Ureter (tissue), 1 donor: ENCODE measurements at regions not wholly inside any gene's neighbourhood (a gene's known extent, or its start where the extent isn't known, plus 50 kb on each side); places are given as distances from the start of the nearest gene placed in this dataset.

Experiments
- DNase-seq: peaks from one replicate; pipeline ENCODE4 v3.0.0-alpha.2; 2020; ENCODE audit warnings: low spot score
- donor health status: DM: yes; HTN: yes; CAD: no.

- DNase-seq: no peak
These were observed 121.8 kb upstream of the WNT4 start for GRCh38 chr1:22264464-22265341.

DNA sequence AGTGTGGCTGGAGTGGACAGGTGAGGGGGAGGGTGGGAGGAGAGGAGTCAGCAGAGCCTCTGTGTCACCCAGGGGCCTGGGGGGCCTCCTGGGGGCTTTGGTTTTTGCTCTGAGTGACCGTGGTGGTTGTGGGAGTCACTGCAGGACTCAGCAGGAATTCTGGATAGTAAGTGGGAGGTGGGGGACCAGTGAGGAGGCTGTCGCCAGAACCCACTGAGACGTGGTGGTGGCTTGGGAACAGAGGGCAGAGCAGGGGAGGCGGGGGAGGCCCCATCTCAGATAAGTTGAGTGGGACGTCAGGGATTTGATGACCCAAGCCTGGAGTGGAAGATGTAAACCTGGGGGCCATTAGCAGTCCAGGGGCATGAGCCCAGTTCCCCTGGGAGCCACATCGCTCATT, 123.2 kb upstream of the WNT4 start:
- DNase-seq: no peak

DNA sequence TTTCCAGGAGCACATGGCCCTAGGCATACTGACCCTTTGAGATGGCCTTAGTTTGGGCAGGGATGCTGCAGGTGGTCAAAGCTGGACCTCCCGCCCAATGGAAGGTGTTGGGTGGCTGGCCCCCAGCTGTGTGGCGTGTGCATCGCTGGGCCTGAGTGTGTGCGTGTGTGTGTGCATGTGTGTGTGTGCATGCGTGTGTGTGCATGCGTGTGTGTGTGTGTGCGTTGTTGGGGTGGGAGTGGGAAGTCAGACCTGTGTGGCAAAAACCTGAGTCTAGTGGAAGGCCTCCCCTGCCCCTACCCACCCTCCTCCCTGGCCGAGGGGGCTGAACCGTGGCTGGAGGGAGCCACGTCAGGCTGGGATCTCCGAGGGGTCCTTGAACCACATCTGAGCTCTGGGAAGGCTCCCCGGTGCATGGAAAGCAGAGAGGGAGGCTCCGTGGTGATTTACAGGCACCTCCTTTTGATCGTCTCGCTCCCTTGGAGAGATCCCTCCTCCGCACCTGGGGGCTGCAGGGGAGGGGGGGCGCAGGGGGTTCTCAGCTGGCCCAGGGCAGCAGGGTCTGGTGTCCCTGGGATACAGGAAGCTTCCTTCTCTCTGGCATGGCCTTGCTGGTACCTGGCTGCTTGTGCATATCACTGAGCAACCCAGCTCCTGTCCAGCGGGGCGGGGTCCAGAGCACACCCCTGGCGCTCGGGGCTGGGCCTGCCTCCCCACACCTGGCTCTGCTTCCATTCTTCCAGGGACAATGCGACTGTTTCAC, 124.7 kb upstream of the WNT4 start:
- DNase-seq: no peak

DNA sequence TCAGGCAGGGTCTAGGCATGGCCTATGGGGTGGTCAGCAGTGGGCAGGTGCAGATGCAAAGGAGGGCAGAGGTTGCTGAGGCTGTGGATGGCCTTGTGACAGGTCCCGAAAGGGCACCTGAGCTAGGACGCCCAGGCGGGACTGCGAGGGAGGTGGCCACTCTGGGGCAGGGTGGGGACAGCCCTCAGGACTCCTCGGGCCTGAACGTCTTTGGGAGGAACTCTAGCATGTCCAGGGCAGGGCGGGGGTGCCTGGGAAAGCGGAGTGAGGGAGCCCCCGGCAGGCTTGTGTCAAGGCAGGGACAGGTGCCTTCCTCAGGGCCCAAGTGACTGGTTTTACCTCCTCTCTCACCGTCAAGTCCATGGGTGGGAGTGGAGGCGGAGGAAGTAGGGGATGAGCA, 125.4 kb upstream of the WNT4 start:
- no peak for DNase-seq

DNA sequence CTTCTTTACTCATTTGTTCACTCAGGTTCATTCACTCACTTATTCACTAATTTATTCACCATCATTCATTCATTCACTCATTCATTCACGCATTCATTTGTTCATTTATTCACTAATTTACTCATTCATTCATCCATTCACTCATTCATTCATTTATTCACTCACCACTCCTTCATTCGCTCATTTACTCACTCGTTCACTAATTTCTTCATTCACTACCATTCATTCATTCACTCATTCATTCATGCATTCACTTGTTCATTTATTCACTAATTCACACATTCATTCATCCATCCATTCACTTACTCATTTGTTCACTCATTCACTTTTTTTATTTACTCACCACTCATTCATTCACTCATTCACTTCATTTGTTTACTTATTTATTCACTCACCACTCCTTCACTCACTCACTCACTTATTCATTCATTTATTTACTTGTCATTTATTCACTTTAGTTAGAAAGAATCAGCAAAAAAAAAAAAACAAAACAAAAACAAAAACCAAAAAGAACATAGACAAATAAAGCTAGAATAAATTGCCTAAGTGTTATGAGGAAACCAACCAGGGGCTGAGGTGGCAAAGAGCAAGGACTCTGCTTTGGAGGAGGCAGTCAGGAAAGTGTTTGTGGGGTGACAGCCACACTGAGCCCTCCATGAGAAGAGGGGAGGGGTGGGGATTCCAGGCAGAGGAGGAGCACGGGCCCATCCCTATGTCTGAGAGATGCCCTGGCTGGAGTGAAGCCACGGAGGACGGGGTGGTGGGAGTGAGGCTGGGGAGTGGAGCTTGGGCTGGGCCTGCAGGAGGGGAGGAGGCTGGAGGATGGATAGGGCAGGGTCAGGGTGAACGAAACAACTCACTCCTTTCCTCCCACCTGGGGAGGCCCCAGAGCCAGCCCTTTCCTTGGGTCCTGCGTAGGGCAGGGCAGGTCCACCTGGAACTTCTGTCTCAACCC, 129.2 kb upstream of the WNT4 start:
- no peak for DNase-seq

- DNase-seq: no peak
These were observed 131.1 kb upstream of the WNT4 start for GRCh38 chr1:22273686-22274681.

DNA sequence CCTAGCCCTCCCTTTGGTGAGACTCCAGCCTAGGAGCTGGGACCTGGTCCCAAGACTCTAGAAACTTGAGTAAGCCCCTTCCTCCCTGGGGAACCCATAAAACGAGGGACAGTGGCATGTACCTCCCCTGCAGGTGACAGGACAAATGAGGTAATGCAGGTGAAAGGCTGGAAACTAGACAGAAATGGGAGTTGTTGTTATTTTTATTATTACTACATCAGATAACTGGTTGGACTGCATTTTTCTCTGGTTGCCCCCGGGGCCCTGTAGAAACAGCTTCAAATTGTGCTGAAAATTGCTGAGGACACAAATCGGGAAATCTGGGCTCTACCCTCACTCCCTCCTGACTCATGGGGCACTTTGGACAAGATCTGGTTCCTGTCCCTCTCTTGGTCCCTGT, 132.3 kb upstream of the WNT4 start:
- no peak for DNase-seq

- DNase-seq: peak; percentile 66
These were observed 132.9 kb upstream of the WNT4 start for GRCh38 chr1:22275626-22276395.

- no peak for DNase-seq
These were observed 133.5 kb upstream of the WNT4 start for GRCh38 chr1:22276396-22276748.

DNA sequence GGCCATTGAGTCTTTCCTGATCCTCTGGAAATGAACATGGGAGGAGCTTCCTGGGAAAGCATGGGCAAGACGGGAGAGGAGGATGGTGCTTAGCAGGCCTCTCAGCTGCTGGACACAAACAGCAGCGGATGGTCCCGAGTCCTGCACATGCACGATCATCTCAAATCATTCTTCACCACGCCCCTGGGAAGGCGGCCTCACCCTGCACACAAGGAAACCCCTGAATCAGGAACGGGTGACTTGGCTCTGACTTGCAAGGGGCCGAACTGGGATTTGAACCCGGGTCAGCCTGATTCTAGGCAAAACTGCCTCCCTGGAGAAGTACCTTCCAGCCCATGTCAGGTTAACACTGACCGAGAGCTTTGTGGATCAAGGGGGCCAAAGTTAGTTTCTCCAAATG, 134.8 kb upstream of the WNT4 start:
- DNase-seq: no peak

GRCh38 chr1:22279735-22280134, 136.8 kb upstream of the WNT4 start:
- DNase-seq: no peak

DNA sequence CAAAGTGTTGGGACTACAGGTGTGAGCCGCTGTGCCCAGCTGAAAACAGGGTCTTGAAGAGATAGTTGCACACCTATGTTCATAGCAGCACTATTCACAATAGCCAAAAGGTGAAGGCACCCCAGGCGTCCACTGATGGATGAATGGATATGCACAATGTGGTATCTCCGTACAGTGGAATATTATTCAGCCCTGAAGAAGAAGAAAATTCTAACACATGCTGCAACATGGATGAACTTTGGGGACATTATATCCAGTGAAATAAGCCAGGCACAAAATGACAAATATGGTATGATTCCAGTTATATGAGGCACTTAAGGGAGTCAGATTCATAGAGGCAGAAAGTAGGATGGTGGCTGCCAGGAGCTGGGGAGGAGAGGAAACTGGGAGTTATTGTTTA, 137.6 kb upstream of the WNT4 start:
- DNase-seq: no peak

GRCh38 chr1:22281521-22282363, 138.8 kb upstream of the WNT4 start:
- no peak for DNase-seq

DNA sequence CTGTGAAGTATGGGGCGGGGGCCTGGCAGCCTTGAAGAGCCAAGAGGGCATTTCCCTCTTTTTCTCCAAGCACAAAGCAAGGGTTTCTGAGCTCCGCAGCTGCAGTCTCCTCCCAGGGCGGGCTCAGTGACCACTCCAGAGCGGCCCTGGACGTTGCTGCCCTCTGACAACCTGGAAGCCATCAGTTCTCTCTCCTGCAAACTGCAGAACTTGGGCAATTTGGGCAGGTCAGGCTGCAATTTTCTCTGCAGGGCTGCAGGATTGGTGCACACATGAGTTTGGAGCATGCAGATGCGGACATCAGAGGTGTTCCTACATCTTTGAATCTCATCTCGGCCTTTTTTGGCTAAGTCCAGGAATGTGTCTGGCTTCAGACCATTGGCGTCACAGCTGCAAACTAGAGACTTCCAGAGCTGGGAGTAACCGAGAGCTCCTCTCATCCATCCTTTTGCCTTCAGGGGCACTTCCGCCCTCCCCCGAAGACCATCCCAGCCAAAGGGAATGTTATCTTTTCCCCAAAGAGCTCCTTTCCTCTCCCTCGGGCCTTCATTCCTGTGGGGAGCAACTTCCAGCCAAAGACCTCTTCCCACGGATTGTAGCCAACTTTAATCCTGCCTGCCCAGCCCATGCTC, 139.6 kb upstream of the WNT4 start:
- peak; percentile 27 for DNase-seq

- DNase-seq: peak; percentile 27
These were observed 140.7 kb upstream of the WNT4 start for GRCh38 chr1:22283596-22283995.

- DNase-seq: no peak
These were observed 141.3 kb upstream of the WNT4 start for GRCh38 chr1:22284236-22284635.

GRCh38 chr1:22284906-22285548, 142.1 kb upstream of the WNT4 start:
- peak; percentile 41 for DNase-seq
